ENCODE measurements at regions not wholly inside any gene's neighbourhood (a gene's known extent, or its start where the extent isn't known, plus 50 kb on each side); places are given as distances from the start of the nearest gene placed in this dataset.
"Not testable (repeated sequence)": the region's sequence is repeated elsewhere in the genome, so short reads cannot be mapped to it uniquely, and the experiment has no call there.

GRCh38 chr16:29252311-29252710 lies 154.2 kb downstream of the NPIPB11 start:
- intact Hi-C loops (cut with micrococcal nuclease); H3K27me3 ChIP-seq (ENCODE audit: control insufficient read depth in 2 of 2, insufficient read depth in 2 of 2, low read length in 2 of 2); H3K36me3 ChIP-seq (ENCODE audit: control insufficient read depth in 2 of 3, insufficient read depth in 3 of 3, low read length in 3 of 3); POLR2A ChIA-PET; H3K27me3 Mint-ChIP-seq; H3K9me3 Mint-ChIP-seq; H3K9me3 ChIP-seq (ENCODE audit: control insufficient read depth in 2 of 3, low read length in 3 of 3); CTCF ChIA-PET; H3K27ac ChIP-seq (ENCODE audit: low read depth, low read length); DNase-seq; H3K4me3 ChIP-seq (ENCODE audit: low read length); ATAC-seq: not testable (repeated sequence)
- H3K4me3 Mint-ChIP-seq, result peak overlapping the region in 1 of 10 donors; percentile 45
- H3K4me1 ChIP-seq (ENCODE audit: control insufficient read depth in 2 of 2, insufficient read depth in 2 of 2, low read length in 2 of 2), result peaks cover 0 to 16% of the 10 kb centered on the region in 2 donors
- peaks cover 0 to 20% (median 7%) of the 10 kb centered on the region in 5 donors for H3K36me3 Mint-ChIP-seq
- H3K4me1 Mint-ChIP-seq, result peaks cover 7 to 52% (median 41%) of the 10 kb centered on the region in 7 donors
- H3K27ac Mint-ChIP-seq, result peak overlapping the region in 2 of 9 donors; percentile 53 to 98

GRCh38 chr16:29251571-29252011 lies 154.9 kb downstream of the NPIPB11 start:
- DNase-seq; POLR2A ChIA-PET; H3K36me3 ChIP-seq (ENCODE audit: control insufficient read depth in 2 of 3, insufficient read depth in 3 of 3, low read length in 3 of 3); H3K4me3 Mint-ChIP-seq; H3K9me3 ChIP-seq (ENCODE audit: control insufficient read depth in 2 of 3, low read length in 3 of 3); ATAC-seq; H3K9me3 Mint-ChIP-seq; intact Hi-C loops (cut with micrococcal nuclease); H3K27me3 Mint-ChIP-seq; CTCF ChIA-PET; H3K27ac ChIP-seq (ENCODE audit: low read depth, low read length); H3K27me3 ChIP-seq (ENCODE audit: control insufficient read depth in 2 of 2, insufficient read depth in 2 of 2, low read length in 2 of 2); H3K4me3 ChIP-seq (ENCODE audit: low read length): not testable (repeated sequence)
- peaks cover 0 to 21% (median 8%) of the 10 kb centered on the region in 5 donors for H3K36me3 Mint-ChIP-seq
- H3K27ac Mint-ChIP-seq, result peak overlapping the region in 2 of 9 donors; percentile 41 to 81
- peaks cover 0 to 19% of the 10 kb centered on the region in 2 donors for H3K4me1 ChIP-seq (ENCODE audit: control insufficient read depth in 2 of 2, insufficient read depth in 2 of 2, low read length in 2 of 2)
- peaks cover 7 to 55% (median 47%) of the 10 kb centered on the region in 7 donors for H3K4me1 Mint-ChIP-seq

- H3K27ac ChIP-seq (ENCODE audit: low read depth, low read length); H3K27me3 ChIP-seq (ENCODE audit: control insufficient read depth in 2 of 2, insufficient read depth in 2 of 2, low read length in 2 of 2); H3K9me3 ChIP-seq (ENCODE audit: control insufficient read depth in 2 of 3, low read length in 3 of 3); H3K36me3 ChIP-seq (ENCODE audit: control insufficient read depth in 2 of 3, insufficient read depth in 3 of 3, low read length in 3 of 3); intact Hi-C loops (cut with micrococcal nuclease); H3K27me3 Mint-ChIP-seq; H3K4me3 ChIP-seq (ENCODE audit: low read length); H3K4me3 Mint-ChIP-seq; DNase-seq; ATAC-seq; CTCF ChIA-PET; POLR2A ChIA-PET: not testable (repeated sequence)
- Mint-ChIP-seq H3K9me3 (peaks cover 0 to 14% (median 3%) of the 10 kb centered on the region in 11 donors), H3K4me1 (peaks cover 7 to 55% (median 47%) of the 10 kb centered on the region in 7 donors), H3K27ac (peak overlapping the region in 2 of 9 donors; percentile 17 to 76), H3K36me3 (peaks cover 0 to 24% (median 8%) of the 10 kb centered on the region in 5 donors)
- H3K4me1 ChIP-seq (ENCODE audit: control insufficient read depth in 2 of 2, insufficient read depth in 2 of 2, low read length in 2 of 2), result peaks cover 0 to 19% of the 10 kb centered on the region in 2 donors
Measured at GRCh38 chr16:29250923-29251434, 155.5 kb downstream of the NPIPB11 start.

- intact Hi-C loops (cut with micrococcal nuclease); CTCF ChIA-PET; H3K9me3 ChIP-seq (ENCODE audit: control insufficient read depth in 2 of 3, low read length in 3 of 3); ATAC-seq; H3K36me3 ChIP-seq (ENCODE audit: control insufficient read depth in 2 of 3, insufficient read depth in 3 of 3, low read length in 3 of 3); H3K27me3 ChIP-seq (ENCODE audit: control insufficient read depth in 2 of 2, insufficient read depth in 2 of 2, low read length in 2 of 2); DNase-seq; H3K27ac ChIP-seq (ENCODE audit: low read depth, low read length); H3K4me3 ChIP-seq (ENCODE audit: low read length); H3K4me3 Mint-ChIP-seq; H3K27me3 Mint-ChIP-seq; POLR2A ChIA-PET: not testable (repeated sequence)
- H3K4me1 ChIP-seq (ENCODE audit: control insufficient read depth in 2 of 2, insufficient read depth in 2 of 2, low read length in 2 of 2), result peaks cover 0 to 19% of the 10 kb centered on the region in 2 donors
- Mint-ChIP-seq H3K36me3 (peaks cover 0 to 28% (median 8%) of the 10 kb centered on the region in 5 donors), H3K27ac (peak overlapping the region in 5 of 9 donors; percentile 9 to 51 (median 10)), H3K4me1 (peaks cover 7 to 55% (median 47%) of the 10 kb centered on the region in 7 donors), H3K9me3 (peaks cover 0 to 19% (median 3%) of the 10 kb centered on the region in 11 donors)
Measured at GRCh38 chr16:29250469-29250868, 156.0 kb downstream of the NPIPB11 start.

GRCh38 chr16:29248940-29249318 lies 157.6 kb downstream of the NPIPB11 start:
- Mint-ChIP-seq H3K4me3 (peak overlapping the region in 9 of 10 donors; percentile 58 to 89 (median 73)), H3K36me3 (peaks cover 0 to 28% (median 8%) of the 10 kb centered on the region in 5 donors), H3K4me1 (peaks cover 7 to 44% (median 37%) of the 10 kb centered on the region in 7 donors), H3K9me3 (peaks cover 0 to 19% (median 3%) of the 10 kb centered on the region in 11 donors), H3K27ac (peak overlapping the region in 7 of 9 donors; percentile 83 to 99 (median 96))
- peaks cover 0 to 19% of the 10 kb centered on the region in 2 donors for H3K4me1 ChIP-seq (ENCODE audit: control insufficient read depth in 2 of 2, insufficient read depth in 2 of 2, low read length in 2 of 2)
- H3K27me3 Mint-ChIP-seq; DNase-seq; CTCF ChIA-PET; H3K9me3 ChIP-seq (ENCODE audit: control insufficient read depth in 2 of 3, low read length in 3 of 3); ATAC-seq; H3K27me3 ChIP-seq (ENCODE audit: control insufficient read depth in 2 of 2, insufficient read depth in 2 of 2, low read length in 2 of 2); H3K36me3 ChIP-seq (ENCODE audit: control insufficient read depth in 2 of 3, insufficient read depth in 3 of 3, low read length in 3 of 3); H3K4me3 ChIP-seq (ENCODE audit: low read length); intact Hi-C loops (cut with micrococcal nuclease): not testable (repeated sequence)
- POLR2A ChIA-PET, result interaction anchor here (0.7 kb wide), 1 partner anchor 9 kb away, joined by 3 read pairs; no protein-coding TSS in a partner anchor
- peak overlapping the region; percentile 68 for H3K27ac ChIP-seq (ENCODE audit: low read depth, low read length)

GRCh38 chr16:29248306-29248939 lies 158.1 kb downstream of the NPIPB11 start:
- H3K9me3 ChIP-seq (ENCODE audit: control insufficient read depth in 2 of 3, low read length in 3 of 3); POLR2A ChIA-PET: not testable (repeated sequence)
- peak overlapping the region in 9 of 10 donors; percentile 58 to 89 (median 73) for H3K4me3 Mint-ChIP-seq

More at GRCh38 chr16:29248306-29248939, 158.1 kb downstream of the NPIPB11 start:
- CTCF ChIA-PET; H3K36me3 ChIP-seq (ENCODE audit: control insufficient read depth in 2 of 3, insufficient read depth in 3 of 3, low read length in 3 of 3); H3K4me3 ChIP-seq (ENCODE audit: low read length); H3K27me3 ChIP-seq (ENCODE audit: control insufficient read depth in 2 of 2, insufficient read depth in 2 of 2, low read length in 2 of 2); intact Hi-C loops (cut with micrococcal nuclease); H3K27me3 Mint-ChIP-seq: not testable (repeated sequence)
- Mint-ChIP-seq H3K36me3 (peaks cover 0 to 28% (median 8%) of the 10 kb centered on the region in 5 donors), H3K27ac (peak overlapping the region; percentile 55 to 99 (median 95)), H3K9me3 (peaks cover 0 to 19% (median 3%) of the 10 kb centered on the region in 11 donors), H3K4me1 (peaks cover 7 to 40% (median 32%) of the 10 kb centered on the region in 7 donors)
- Histone ChIP-seq H3K4me1 (ENCODE audit: control insufficient read depth in 2 of 2, insufficient read depth in 2 of 2, low read length in 2 of 2) (peaks cover 0 to 19% of the 10 kb centered on the region in 2 donors), H3K27ac (ENCODE audit: low read depth, low read length) (peak overlapping the region; percentile 68)
- peak; percentile 88 for ATAC-seq
- DNase-seq, result peak in 6 of 9 donors; percentile 46 to 65 (median 58)

All from naive thymus-derived CD4-positive, alpha-beta T cell (primary cell).